K562 (cell line): ENCODE measurements at regions not wholly inside any gene's neighbourhood (a gene's known extent, or its start where the extent isn't known, plus 50 kb on each side); places are given as distances from the start of the nearest gene placed in this dataset.

Experiments
- BCL6 ChIP-seq: fragments of 250-450 bp; sonication (Bioruptor Pico); IDR thresholded peaks from 2 replicates; pipeline ENCODE4 v1.4.0; 2020
- CTCF ChIP-seq, 3 experiments: IDR thresholded peaks in 2 of 3; conservative IDR thresholded peaks in 1 of 3; 2 replicates each; pipeline ENCODE4 v1.5.1; 2011 to 2012; ENCODE audit warnings: low read length in 3 of 3, mild to moderate bottlenecking in 3 of 3, control low read depth in 2 of 3, improper control_type of control experiment in 1 of 3, inconsistent platforms in 1 of 3, low read depth in 1 of 3, mixed read lengths in 1 of 3, moderate library complexity in 1 of 3; ENCODE audit not compliant: insufficient read depth in 2 of 3
- DNMT1 ChIP-seq: fragments of 450-650 bp; IDR thresholded peaks from 2 replicates; pipeline ENCODE4 v1.6.1; 2016; ENCODE audit warnings: antibody characterized with exemption, mild to moderate bottlenecking
- STAG1 ChIP-seq: sonication (generic); formaldehyde crosslinking; IDR thresholded peaks from 2 replicates; pipeline ENCODE4 v1.5.0; 2020; ENCODE audit warnings: missing genetic modification reagents, borderline replicate concordance
- ZNF589 ChIP-seq: fragments of 200-800 bp; sonication (Bioruptor generic); IDR thresholded peaks from 2 replicates; pipeline ENCODE4 v1.6.1; 2016; ENCODE audit warnings: low read depth, missing genetic modification characterization, missing compliant biosample characterization

- TF ChIP-seq ZNF589 (no peak), CTCF (IDR thresholded peaks at IDR 0.05 in 2 of 3, conservative IDR thresholded peaks at IDR 0.05 in 1 of 3; ENCODE audit: insufficient read depth in 2 of 3, low read depth in 1 of 3, low read length in 3 of 3) (no peak), DNMT1 (no peak), BCL6 (CRISPR knock-in tag) (no peak), STAG1 (CRISPR knock-in tag) (no peak)
Observed at GRCh38 chr5:174925586-174925985, 201.2 kb downstream of the MSX2 start.
